CD4-positive, alpha-beta T cell treated with Interleukin-6 for 4 hours (primary cell): ENCODE measurements at regions not wholly inside any gene's neighbourhood (a gene's known extent, or its start where the extent isn't known, plus 50 kb on each side); places are given as distances from the start of the nearest gene placed in this dataset.

Experiments used
- DNase-seq: peaks from one replicate; pipeline ENCODE4 v3.0.0-alpha.2; 2020; ENCODE audit warnings: mixed read lengths

DNA sequence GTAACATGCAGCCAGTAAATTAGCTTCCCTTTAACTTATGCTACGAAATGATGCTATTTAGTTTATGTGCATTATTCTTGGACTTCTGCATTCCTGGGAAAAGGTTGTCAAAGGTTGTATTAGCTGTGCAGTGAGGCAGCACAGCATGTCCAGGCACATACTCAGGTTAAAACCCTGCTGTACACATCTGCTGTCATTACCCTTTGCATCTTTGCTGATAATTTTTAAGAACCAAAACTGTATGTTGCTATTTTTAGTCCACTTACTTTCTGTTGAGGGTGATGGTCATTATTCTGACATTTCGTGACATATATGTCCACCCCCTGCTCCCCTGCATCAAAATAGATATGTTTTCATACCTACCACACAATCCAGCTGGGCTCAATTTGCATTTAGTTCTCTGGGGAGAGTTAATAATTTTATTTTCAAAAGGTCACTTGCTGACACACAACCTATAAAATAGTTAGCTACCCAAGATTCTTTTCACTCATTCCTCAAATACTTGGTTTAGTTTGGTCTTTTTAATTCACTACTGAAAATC, 142.5 kb upstream of the SPACA1 start:
- DNase-seq: no peak

DNA sequence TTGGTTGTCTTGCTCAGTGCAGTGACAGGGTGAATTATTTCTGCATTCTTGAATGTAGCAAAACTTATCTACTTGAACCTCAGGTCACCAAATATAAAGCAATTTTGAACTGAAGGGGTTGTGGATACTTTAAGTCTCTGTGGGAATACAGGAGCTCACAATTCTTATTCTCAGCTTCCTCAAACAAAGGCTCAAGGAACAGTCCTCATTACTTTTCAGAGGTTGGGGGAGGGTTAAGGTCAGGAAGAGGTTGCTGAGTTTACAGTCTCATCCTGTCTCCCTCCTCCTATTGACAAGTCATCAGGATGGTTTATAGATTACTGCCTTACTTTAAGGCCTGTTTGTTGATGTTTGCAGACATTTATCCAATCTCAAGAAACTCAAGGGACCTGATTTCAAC, 143.6 kb upstream of the SPACA1 start:
- DNase-seq: no peak

DNA sequence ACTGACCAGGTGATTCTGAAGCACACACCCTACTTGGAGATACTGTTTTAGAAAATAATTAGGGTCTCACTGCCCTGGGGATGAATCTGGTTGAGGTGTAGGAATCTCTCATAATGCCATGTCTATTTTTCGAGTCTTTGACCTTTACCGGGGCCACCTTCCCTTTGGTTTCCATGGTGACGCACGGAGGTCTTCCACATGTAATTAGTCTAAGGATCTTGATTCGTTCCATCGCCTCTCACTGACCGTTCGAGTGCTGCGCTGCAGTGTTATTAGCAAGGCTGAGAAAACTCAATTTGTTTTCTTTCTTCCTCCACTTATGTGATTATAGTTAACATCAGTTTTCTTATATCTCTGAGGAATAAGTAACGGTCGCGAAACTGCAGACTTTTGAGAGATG, 144.3 kb upstream of the SPACA1 start:
- no peak for DNase-seq

DNA sequence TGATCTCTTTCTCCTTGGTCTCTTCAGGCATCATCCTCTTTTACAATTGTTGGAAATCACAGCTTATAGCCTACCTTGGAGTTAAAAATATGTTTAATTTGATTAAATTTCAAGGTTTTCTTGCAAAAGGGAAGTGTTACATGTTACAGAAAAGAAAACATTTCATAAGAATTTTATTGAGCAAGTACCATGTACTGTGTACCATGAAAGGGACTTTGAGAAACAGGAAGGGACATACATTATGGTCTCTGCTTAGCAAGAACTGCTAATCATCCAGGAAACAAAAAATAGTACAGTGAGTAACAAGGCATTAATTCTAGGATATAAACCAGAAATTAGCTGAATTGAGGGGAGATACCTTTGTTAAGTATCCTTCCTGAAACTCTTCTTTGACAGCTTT, 145.3 kb upstream of the SPACA1 start:
- DNase-seq: no peak

DNA sequence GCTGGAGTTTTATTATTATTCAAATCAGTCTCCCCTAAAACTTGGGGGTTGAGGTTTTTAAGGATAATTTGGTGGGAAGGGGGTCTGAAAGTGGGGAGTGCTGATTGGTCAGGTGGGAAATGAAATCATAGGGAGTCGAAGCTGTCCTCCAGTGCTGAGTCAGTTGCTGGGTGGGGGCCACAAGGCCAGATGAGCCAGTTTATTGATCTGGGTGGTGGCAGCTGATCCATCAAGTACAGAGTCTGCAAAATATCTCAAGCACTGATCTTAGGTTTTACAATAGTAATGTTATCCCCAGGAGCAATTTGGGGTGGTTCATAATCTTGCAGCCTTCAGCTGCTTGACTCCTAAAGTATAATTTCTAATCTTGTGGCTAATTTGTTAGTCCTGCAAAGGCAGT, 146.0 kb upstream of the SPACA1 start:
- no peak for DNase-seq

DNA sequence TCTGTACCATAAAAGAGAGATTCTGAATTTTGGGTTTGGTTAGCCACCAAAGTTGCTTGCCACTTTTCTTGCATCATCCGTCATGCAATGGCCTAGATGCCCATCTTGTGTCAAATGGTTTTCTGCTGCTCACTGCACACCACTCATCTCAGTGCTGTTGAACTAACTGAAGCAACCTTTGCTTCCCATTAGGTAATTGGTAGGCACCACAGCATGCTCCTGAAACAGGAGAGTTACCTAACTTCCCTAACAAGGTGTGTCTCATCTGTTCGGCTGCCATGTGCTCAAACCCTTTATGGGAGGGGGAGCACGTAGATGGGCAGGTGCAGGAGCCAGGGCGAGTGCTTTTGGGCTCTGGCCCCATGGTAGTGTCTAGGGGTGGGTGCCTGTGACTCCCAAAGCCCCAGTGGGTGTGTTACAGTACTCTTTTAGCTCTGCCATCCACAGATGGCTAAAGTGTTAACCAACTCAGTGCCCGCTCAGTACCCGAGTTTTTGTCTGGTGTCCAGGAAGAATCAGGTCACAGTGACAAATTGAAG, 147.4 kb upstream of the SPACA1 start:
- no peak for DNase-seq

DNA sequence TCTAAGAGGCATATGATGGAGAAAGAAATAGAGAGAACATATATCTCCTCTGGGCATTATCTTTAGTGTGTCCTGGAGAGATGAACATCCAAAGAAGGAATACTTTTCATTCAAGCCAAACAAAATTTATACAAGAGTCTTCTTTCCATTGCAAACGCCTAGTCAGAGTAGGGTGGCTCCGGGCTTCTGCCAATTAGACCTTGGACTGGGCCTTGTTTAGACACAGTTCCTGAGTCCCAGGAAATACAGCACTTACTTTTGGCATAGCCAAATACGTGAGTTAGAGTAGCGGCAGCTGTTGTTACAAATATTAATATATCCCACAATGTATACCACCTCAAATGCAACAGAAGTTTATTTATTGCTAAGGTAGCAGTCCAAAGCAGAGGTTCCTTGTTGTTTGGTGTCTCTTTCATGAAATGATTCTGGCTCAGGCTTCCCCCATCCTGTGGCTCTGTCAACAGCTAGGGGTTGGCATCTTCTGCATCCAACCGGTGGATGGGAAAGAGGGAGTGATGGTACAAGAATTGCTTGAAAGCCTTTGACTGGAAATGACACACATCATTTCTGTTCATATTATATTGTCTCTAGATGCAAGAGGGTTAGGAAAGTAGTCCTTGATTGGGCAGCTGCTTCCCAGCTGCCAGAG, 148.0 kb upstream of the SPACA1 start:
- DNase-seq: no peak

DNA sequence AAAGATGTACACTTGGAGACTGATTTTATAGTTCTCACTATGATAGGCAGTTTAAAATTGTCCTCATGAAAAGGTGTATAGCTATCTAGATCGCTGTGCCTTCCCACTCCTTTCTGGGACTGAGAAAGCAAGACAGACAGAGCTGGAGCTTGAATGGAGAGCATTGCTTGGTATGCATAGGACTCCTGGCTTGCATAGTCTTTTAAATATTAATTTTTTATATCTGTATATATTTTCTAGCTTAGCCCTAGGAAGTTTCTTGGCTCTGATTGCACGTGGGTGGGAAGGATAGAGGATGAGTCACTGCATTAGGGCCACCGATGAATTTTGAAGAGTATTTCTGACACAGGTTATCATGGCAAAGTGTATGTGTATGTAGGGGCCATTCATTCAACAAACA, 150.0 kb upstream of the SPACA1 start:
- no peak for DNase-seq

DNA sequence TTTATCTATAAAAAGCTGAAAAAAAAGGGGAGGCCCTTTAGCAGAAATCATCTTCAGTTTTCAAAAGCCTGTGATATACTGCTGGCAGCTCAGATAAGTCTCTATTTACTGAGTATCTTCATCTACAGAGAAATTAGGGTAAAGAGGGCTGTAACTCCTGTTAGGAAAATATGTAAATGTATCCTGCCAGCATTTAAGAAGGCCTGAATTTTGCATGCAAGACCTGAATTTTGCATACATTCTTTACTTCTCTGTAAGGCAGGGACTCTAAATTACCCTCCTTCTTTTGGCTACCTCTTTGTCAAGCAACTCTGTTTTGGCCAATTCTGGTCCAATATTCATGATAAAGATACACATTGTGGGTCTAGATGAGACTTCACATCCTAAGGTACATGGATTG, 150.6 kb upstream of the SPACA1 start:
- DNase-seq: no peak

DNA sequence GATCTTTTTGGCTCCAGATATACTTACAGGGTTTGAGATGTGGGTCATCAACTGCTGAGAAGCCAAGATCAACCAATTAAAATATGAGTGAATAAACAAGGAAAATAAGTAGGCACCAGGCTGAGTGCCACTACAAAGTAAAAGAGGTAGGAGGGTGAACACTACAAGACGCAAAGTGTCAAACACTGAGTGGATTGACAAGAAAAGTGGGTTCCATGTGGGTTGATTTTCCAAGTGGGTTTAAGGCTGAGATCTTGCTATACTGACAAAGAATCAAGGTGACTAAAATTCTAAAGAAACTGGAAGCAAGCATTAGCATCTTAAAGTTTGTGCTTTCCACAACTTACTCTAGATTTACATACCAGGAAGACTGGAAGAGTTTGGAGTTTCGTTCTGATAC, 160.4 kb upstream of the SPACA1 start:
- DNase-seq: no peak

DNA sequence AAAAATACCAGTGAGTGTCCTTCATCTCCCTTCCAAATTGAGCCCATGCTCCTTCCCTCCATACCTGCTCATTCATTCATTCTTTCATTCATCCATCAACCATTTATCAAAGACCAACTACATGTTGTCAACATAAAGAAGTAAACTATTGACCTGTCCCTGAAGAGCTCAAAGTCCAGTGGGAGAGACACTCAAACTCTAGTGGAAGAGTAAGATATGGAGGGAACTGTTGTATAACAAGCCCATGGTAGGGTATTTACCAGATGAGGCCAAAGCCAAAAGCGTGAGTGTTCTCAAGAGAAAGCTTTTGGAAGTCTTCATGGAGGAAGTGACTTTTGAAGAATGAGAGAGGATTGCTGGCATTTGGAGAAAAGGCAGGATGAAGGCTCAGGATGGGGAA, 163.4 kb upstream of the SPACA1 start:
- DNase-seq: no peak

DNA sequence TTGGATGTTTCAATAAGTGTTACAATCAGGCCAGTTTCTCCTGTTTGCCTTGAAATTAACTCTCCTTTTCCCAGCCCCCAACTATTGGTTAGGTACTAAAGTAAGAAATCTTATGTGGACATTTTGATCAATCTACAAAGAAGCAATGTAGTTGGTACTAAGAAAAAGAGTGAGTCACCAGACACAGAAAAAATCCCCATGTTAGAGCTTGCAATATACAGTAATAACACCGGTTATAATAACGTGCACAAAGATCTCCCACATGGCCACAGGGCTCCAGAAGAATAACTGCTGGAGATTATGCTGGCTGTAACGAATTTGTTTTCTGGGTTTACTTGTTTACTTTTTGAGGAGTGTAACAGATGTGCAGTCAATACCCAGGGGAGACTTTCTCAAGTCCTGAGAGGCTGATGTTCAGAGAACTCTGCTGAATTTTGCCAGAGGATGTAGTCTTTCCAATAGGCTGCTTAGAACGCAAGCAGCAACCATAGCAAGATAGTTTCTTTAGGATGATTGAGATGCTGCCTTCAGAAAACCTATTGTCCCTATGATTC, 166.2 kb upstream of the SPACA1 start:
- DNase-seq: no peak

DNA sequence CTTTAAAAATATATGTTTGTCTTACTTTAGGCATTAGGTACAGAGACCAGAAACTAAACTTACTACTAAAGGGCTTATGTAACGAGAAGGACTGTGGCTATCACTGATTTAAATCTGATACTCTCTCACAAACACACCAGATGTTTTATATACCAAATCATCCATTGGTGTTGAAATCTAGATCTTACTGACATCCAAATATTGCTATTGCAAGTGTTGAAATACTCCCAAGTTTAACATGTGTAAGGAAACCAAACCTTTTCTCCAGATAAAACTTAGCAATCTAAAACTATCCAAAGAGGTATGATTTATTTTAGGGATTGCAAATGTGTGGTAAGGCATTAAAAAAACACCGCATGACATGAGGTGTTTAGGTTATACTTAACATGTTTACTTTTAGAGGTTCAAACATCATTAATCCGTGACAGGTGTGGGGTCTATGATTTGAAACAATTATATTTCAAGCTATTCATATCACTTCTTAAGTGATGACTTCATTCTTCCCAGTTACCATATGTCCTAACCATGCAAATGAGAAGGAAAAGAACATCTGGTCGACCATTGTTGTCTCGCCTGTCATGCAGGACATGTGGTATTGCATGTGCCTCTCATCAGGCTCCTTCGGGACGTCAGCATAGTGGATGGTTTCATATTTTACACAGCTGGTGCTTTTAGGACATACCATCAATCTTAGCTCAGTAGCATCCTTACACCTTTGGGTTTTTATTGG, 168.3 kb upstream of the SPACA1 start:
- no peak for DNase-seq

DNA sequence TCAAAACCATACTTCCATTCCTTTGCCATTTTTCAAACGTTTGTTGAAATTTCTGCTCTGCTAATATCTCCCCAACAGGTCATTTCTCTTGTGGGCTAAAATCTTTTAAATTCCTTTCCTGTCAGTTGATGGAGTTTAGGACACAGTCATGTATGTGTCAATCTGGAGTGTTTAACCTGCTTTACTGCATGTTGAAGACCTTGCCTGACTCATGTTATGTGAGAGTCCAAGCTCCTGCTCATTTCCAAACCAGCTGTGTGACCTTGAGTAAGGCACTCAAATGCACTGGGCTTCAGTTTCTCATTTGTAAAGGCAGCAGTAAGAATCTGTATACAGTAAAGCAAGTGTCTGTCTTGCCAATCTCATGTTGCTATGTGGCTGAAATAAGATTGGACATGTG, 171.9 kb upstream of the SPACA1 start:
- no peak for DNase-seq

DNA sequence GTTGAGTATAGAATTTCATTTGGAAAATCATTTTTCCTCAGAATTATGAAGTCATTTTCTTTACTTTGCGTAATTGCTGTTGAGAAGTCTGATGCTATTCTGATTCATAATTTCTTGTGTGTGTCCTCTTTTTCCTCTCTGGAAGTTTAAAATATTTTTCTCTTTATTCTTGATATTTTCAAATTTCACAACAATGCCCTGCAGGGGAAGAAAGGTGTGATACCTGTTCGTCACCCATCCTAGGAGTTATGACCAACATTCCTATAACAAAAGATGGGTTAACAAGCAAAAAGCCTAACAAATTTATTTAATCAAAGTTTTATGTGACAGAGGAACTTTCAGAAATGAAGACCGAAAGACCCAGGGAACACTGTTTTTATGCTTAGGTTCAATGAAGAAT, 171.5 kb upstream of the AKIRIN2 start:
- DNase-seq: no peak

DNA sequence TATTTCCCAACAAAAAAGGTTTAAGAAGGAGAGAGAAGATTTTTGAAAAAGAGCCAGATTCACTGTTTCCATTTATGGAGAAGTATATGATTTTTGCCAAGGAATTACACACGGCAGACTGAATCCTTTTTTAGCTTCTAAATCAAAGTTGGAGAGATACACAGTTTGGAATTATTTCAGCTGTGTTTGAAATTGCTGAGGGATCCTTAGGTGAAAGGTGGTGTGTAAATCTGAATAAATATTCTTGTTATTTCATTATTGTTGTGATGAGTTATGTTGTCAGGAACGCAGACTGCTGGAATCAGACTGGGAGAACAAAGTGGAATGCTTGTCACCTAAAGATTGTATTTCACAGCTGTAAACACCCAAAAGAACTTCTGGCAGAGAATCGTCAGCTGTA, 168.5 kb upstream of the AKIRIN2 start:
- no peak for DNase-seq

DNA sequence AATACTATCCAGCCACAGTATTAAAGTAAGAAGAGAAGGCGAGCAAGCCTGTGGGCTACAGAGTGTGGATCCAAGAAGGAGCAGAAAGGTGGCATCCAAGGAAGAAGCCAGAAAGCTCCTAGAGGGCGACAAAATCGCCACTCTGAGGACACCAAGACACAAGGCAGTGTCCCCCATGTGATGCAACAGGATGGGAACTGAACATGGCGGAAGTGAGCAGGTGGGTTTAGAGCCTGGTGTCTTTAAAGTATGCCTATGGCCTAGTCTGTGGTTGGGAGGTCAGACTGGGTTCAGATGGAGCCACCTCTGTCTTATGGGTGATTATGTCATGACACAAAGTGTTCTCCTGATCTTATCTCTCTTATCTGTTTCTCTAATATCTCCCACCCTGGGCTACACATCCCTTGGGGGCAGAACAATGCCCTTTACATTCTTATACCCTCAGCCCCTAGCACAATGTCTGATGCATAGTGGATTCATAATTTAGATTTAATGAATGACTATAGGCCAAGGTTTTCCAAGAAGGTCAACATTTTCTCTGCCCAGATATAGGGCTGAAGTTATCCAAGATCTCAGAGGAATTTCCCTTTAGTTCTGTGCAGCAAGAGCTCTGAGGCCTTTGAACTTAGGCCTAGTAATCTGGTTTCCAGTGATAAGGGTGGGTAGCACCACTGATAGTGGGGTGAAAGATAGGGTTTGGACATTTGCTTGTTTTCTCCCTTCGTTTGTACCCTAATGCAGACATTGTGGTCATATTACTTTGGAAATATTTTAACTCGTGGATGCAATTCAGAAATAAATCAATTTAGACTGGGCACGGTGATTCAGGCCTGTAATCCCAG, 167.3 kb upstream of the AKIRIN2 start:
- DNase-seq: no peak

DNA sequence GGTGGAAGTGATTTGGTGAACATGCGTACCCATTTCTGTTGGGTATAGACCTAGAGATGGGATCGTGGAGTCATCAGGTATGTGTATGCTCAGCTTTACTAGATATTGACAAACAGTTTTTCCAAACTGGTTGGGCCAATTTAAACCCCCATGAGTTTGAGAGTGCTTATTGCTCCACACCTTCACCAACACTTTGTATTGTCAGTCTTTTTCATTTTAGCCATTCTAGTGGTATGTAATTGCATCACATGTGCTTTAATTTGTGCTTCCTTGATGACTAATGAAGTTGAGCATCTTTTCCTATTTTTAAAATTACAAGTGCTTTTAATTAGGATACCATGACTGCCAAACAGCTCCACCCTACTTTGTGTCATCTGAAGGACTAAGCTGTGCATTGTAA, 158.9 kb upstream of the AKIRIN2 start:
- no peak for DNase-seq

DNA sequence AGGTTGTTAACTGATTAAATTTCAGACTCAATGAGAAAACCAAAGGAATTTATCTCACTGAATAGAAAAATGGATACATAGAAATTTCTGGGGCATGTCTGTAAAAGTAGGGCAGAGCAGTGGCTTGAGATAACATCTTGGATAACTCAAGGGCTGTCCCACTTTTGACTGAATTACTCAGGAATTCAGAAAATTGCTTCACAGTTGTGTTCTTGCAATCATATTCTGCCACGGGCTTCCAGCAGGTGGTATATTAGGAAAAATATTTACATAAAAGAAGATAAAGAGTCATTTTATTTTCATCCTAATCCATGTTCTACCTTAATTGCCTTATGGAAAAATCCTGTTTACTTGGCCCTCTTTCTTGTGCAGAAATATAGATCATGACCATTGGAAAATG, 156.4 kb upstream of the AKIRIN2 start:
- no peak for DNase-seq

DNA sequence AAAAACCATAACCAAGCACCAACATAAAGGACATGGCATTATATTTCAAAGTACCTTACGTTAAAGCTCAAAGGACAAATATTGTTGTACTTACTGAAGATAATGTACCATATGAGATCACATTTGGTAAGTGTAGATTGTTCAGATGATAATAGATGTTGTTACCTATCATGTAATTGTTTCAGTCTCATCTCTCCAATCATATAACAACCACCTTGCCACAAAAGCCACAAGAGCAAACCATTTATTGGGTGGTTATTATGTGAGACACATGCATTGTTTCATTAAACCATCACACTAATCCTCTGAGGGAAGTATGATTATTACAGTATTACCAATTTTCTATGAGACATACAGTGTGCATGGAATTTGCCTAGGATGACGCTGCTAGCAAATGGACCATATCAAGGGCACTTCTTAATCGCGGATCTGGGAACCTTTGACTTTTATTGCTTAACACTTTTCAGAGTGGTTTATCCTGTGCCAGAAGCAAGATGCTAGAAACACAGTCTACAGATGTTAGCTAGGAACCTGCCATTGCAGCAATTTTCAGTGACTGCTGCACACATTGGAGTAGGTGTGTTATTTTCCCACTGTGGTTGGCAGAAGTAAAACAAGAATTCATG, 149.8 kb upstream of the AKIRIN2 start:
- DNase-seq: no peak

DNA sequence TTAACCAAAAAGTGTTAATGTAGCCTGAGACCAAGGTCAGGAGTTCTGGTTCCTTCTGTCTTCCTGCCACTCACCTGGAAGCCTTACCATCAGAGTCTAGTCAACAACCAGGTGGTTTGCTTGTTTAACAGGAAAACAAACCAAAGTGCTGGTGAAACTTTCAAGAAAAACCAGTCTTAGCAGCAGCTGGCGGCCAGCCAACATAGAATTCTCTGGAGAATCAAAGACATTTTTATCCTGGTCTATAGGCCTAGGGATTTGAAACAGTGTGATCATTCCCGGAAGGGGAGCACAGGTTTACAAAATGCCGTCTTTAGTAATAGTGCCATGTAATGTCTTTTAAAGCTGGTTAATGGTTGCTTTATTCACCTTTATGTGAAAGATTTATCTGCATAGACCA, 146.6 kb upstream of the AKIRIN2 start:
- DNase-seq: no peak

DNA sequence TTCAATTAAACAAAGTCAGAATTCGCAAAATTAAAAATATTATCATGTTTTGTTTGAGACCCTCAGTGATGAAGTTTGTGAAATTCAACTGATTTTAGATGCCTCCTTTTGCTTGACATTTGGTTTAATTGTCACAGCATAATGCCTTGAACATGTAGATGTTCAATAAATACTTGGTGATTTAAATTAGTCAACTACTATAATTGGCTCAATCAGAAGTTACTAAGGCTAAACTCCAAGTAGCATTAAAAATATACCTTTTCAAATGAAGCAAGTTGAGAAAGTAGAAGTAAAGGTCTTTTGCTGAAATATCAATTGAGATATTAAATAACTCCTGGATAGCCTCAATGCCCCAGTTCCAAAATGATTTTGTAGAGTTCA, 145.8 kb upstream of the AKIRIN2 start:
- no peak for DNase-seq
